22Rv1 (cell line): ENCODE measurements at regions not wholly inside any gene's neighbourhood (a gene's known extent, or its start where the extent isn't known, plus 50 kb on each side); places are given as distances from the start of the nearest gene placed in this dataset.
"Not testable (repeated sequence)": the region's sequence is repeated elsewhere in the genome, so short reads cannot be mapped to it uniquely, and the experiment has no call there.

Source experiments
- H3K27ac ChIP-seq: fragments of 450-650 bp; 2 replicates; pipeline ENCODE4 v1.5.1; 2017
- CTCF ChIP-seq: fragments of 450-650 bp; IDR thresholded peaks from 2 replicates; pipeline ENCODE4 v1.5.1; 2017; ENCODE audit warnings: mild to moderate bottlenecking
- ZFX ChIP-seq: fragments of 450-650 bp; IDR thresholded peaks from 2 replicates; pipeline ENCODE4 v1.6.1; 2017; ENCODE audit warnings: antibody characterized with exemption, borderline replicate concordance

GRCh38 chr6:117761610-117762009 is 86.3 kb downstream of the NUS1 start:
- H3K27ac ChIP-seq: no peak overlapping the region
- TF ChIP-seq CTCF (no peak), ZFX (no peak)

GRCh38 chr6:117771403-117771802 is 96.1 kb downstream of the NUS1 start:
- no peak for TF ChIP-seq CTCF
- no peak for TF ChIP-seq ZFX
- no peak overlapping the region for H3K27ac ChIP-seq

GRCh38 chr6:117776441-117776840 is 101.2 kb downstream of the NUS1 start:
- TF ChIP-seq CTCF: peak; percentile 48
- TF ChIP-seq ZFX: no peak
- H3K27ac ChIP-seq: no peak overlapping the region

DNA sequence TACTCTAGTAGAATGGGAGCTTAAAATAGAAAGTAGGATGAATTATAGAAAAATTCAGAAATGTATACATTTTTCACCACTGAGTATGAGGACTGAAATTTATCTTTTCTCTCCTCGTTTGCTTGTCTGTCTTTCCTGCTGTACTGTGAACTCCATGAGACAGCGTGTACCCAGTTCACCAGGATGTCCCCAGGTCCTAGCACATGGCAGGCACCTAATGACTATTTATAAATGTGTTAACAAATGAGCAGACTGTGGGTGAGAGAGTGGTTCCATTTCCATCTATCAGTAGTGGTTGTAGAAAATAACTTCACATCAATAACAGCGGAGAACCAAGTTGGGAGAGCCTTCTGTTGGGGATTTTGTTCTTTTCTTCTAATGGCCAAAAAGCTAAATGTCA is 106.3 kb downstream of the NUS1 start:
- TF ChIP-seq ZFX (no peak), CTCF (no peak)
- H3K27ac ChIP-seq: no peak overlapping the region

GRCh38 chr6:117783279-117783678 is 108.0 kb downstream of the NUS1 start:
- H3K27ac ChIP-seq: no peak overlapping the region
- TF ChIP-seq CTCF: no peak
- TF ChIP-seq ZFX: no peak

DNA sequence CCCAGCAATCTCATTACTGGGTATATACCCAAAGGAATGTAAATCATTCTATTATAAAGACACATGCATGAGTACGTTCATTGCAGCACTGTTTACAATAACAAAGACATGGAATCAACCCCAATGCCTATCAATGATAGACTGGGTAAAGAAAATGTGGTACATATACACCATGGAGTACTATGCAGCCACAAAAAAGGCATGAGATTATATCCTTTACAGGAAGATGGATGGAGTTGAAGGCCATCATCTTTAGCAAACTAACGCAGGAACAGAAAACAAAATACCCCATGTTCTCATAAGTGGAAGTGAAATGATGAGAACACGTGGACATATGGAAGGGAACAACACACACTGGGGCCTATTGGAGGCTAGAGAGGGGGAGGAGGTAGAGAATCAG is 115.7 kb downstream of the NUS1 start:
- TF ChIP-seq CTCF: no peak
- TF ChIP-seq ZFX: no peak
- H3K27ac ChIP-seq: no peak overlapping the region

DNA sequence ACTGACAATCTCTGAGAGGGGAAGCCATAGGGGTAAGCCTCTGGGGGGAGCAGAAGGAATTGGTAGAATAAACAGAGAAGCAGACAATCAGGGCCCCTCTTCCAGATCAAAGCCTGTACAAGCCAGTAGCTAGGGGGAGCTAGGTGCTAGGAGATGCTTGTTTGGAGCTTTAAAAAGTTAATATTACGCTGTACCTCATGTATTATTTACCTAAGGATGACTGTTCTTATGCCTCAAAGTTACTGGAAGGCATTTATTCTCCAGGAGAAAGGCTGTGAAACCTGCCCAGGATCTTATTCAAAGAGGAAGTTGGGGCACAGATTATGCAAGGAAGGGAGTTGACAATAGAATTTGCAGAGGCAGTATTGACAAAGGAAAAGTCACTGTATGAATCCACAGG is 111.8 kb upstream of the SLC35F1 start:
- no peak for TF ChIP-seq CTCF
- no peak for TF ChIP-seq ZFX
- H3K27ac ChIP-seq: no peak overlapping the region

DNA sequence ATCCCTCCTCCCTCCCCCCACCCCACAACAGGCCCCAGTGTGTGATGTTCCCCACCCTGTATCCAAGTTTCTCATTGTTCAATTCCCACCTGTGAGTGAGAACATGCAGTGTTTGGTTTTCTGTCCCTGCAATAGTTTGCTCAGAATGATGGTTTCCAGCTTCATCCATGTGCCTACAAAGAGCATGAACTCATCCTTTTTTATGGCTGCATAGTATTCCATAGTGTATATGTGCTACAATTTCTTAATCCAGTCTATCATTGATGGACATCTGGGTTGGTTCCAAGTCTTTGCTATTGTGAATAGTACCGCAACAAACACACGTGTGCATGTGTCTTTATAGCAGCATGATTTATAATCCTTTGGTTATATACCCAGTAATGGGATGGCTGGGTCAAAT is 108.2 kb upstream of the SLC35F1 start:
- H3K27ac ChIP-seq: not testable (repeated sequence)
